MM.1S (cell line): ENCODE measurements at regions not wholly inside any gene's neighbourhood (a gene's known extent, or its start where the extent isn't known, plus 50 kb on each side); places are given as distances from the start of the nearest gene placed in this dataset.

Source experiments
- DNase-seq: peaks from one replicate; pipeline ENCODE4 v3.0.0-alpha.2; 2015
- H2AFZ ChIP-seq: fragments of 300-600 bp; sonication (generic); 2 replicates; pipeline ENCODE4 v1.6.0; 2016; ENCODE audit warnings: antibody characterized with exemption, low read length
- H3F3A ChIP-seq: fragments of 300-600 bp; sonication (generic); 2 replicates; pipeline ENCODE4 v1.6.1; 2016; ENCODE audit warnings: mild to moderate bottlenecking, antibody characterized with exemption, low read length, moderate library complexity, mixed read lengths; ENCODE audit not compliant: insufficient read depth
- H3K27ac ChIP-seq: fragments of 300-600 bp; sonication (generic); 2 replicates; pipeline ENCODE4 v1.5.1; 2016; ENCODE audit warnings: mild to moderate bottlenecking, low read length
- H3K27me3 ChIP-seq: fragments of 300-600 bp; sonication (generic); replicated peaks from 2 replicates; pipeline ENCODE4 v1.6.0; 2016; ENCODE audit warnings: low read length; ENCODE audit not compliant: insufficient read depth
- H3K36me3 ChIP-seq: fragments of 300-600 bp; sonication (generic); replicated peaks from 2 replicates; pipeline ENCODE4 v1.6.1; 2016; ENCODE audit warnings: mild to moderate bottlenecking, low read length, mixed read lengths; ENCODE audit not compliant: insufficient read depth
- H3K4me1 ChIP-seq: fragments of 300-600 bp; sonication (generic); 2 replicates; pipeline ENCODE4 v1.6.1; 2016; ENCODE audit warnings: low read length, mixed read lengths
- H3K4me2 ChIP-seq: fragments of 300-600 bp; sonication (generic); 2 replicates; pipeline ENCODE4 v1.6.0; 2016; ENCODE audit warnings: low read depth, low read length
- H3K4me3 ChIP-seq: fragments of 300-600 bp; sonication (generic); 2 replicates; pipeline ENCODE4 v1.5.1; 2016; ENCODE audit warnings: low read length, mixed read lengths
- H3K79me2 ChIP-seq: fragments of 300-600 bp; sonication (generic); 2 replicates; pipeline ENCODE4 v1.6.1; 2016; ENCODE audit warnings: mixed run types, low read length, mixed read lengths
- H3K9ac ChIP-seq: fragments of 300-600 bp; sonication (generic); 2 replicates; pipeline ENCODE4 v1.6.1; 2016; ENCODE audit warnings: low read length, mixed read lengths
- H3K9me2 ChIP-seq: fragments of 300-600 bp; sonication (generic); replicated peaks from 2 replicates; pipeline ENCODE4 v1.6.1; 2016; ENCODE audit warnings: mild to moderate bottlenecking, low read length, mixed read lengths; ENCODE audit not compliant: insufficient read depth
- H3K9me3 ChIP-seq: fragments of 300-600 bp; sonication (generic); replicated peaks from 2 replicates; pipeline ENCODE4 v1.6.1; 2016; ENCODE audit warnings: mild to moderate bottlenecking, low read length, mixed read lengths; ENCODE audit not compliant: insufficient read depth
- H4K20me1 ChIP-seq: fragments of 300-600 bp; sonication (generic); 2 replicates; pipeline ENCODE4 v1.6.1; 2016; ENCODE audit warnings: mild to moderate bottlenecking, low read length, moderate library complexity, mixed read lengths; ENCODE audit not compliant: insufficient read depth
- CTCF ChIP-seq: fragments of 300-600 bp; sonication (generic); IDR thresholded peaks from 2 replicates; pipeline ENCODE4 v1.5.1; 2016; ENCODE audit warnings: antibody characterized with exemption, low read length, mixed read lengths
- EZH2 ChIP-seq: fragments of 300-600 bp; sonication (generic); optimal IDR thresholded peaks from 2 replicates; pipeline ENCODE3; 2017; ENCODE audit warnings: low read depth, mild to moderate bottlenecking, antibody characterized with exemption, low read length, mixed read lengths
- EZH2phosphoT487 ChIP-seq: fragments of 300-600 bp; sonication (generic); IDR thresholded peaks from 2 replicates; pipeline ENCODE4 v1.6.1; 2018; ENCODE audit warnings: antibody characterized with exemption, low read length

GRCh38 chr7:25881317-25882037 is 270.5 kb upstream of the NFE2L3 start:
- Histone ChIP-seq H3K4me3 (no peak overlapping the region), H3K9me2 (no peaks in the 10 kb centered on the region), H2AFZ (no peak overlapping the region), H3K4me1 (peaks cover 17% of the 10 kb centered on the region), H3K79me2 (no peaks in the 10 kb centered on the region), H3K27ac (no peak overlapping the region), H3F3A (peaks cover 5% of the 10 kb centered on the region; the same call in 1 of the 2 replicates), H4K20me1 (no peaks in the 10 kb centered on the region), H3K9ac (no peak overlapping the region), H3K9me3 (no peaks in the 10 kb centered on the region), H3K27me3 (no peaks in the 10 kb centered on the region), H3K36me3 (no peaks in the 10 kb centered on the region), H3K4me2 (no peak overlapping the region)
- no peak for DNase-seq
- TF ChIP-seq EZH2 (no peak), CTCF (no peak), EZH2phosphoT487 (no peak)

- Histone ChIP-seq H3K4me2 (no peak overlapping the region), H3K9me3 (no peaks in the 10 kb centered on the region), H3K27me3 (no peaks in the 10 kb centered on the region), H3K9me2 (no peaks in the 10 kb centered on the region), H4K20me1 (no peaks in the 10 kb centered on the region), H3K79me2 (no peaks in the 10 kb centered on the region), H2AFZ (no peak overlapping the region), H3K9ac (no peak overlapping the region), H3K4me1 (peaks cover 25% of the 10 kb centered on the region), H3K27ac (no peak overlapping the region), H3K4me3 (no peak overlapping the region), H3K36me3 (no peaks in the 10 kb centered on the region), H3F3A (peaks cover 13% of the 10 kb centered on the region)
- no peak for DNase-seq
- TF ChIP-seq CTCF (no peak), EZH2phosphoT487 (no peak), EZH2 (no peak)
Measured at GRCh38 chr7:25882151-25882773, 269.7 kb upstream of the NFE2L3 start.

GRCh38 chr7:25884265-25884828 is 267.7 kb upstream of the NFE2L3 start:
- peaks cover 14% of the 10 kb centered on the region for H3F3A ChIP-seq
- H3K4me2 ChIP-seq, result no peak overlapping the region
- no peak overlapping the region for H3K4me3 ChIP-seq
- no peak overlapping the region for H2AFZ ChIP-seq
- no peaks in the 10 kb centered on the region for H4K20me1 ChIP-seq
- H3K27me3 ChIP-seq, result no peaks in the 10 kb centered on the region
- no peaks in the 10 kb centered on the region for H3K79me2 ChIP-seq
- no peak overlapping the region for H3K27ac ChIP-seq
- TF ChIP-seq EZH2phosphoT487 (no peak), CTCF (no peak), EZH2 (no peak)
- no peaks in the 10 kb centered on the region for H3K9me2 ChIP-seq
- no peak for DNase-seq
- H3K4me1 ChIP-seq, result peaks cover 22% of the 10 kb centered on the region
- H3K9me3 ChIP-seq, result no peaks in the 10 kb centered on the region
- no peak overlapping the region for H3K9ac ChIP-seq
- H3K36me3 ChIP-seq, result no peaks in the 10 kb centered on the region
